KG1 (cell line): ENCODE measurements at regions not wholly inside any gene's neighbourhood (a gene's known extent, or its start where the extent isn't known, plus 50 kb on each side); places are given as distances from the start of the nearest gene placed in this dataset.
"Not testable (repeated sequence)": the region's sequence is repeated elsewhere in the genome, so short reads cannot be mapped to it uniquely, and the experiment has no call there.

ENCODE experiments used
- DNase-seq: peaks from one replicate; lab custom pipeline; 2025; lab: John Stamatoyannopoulos, UW

DNA sequence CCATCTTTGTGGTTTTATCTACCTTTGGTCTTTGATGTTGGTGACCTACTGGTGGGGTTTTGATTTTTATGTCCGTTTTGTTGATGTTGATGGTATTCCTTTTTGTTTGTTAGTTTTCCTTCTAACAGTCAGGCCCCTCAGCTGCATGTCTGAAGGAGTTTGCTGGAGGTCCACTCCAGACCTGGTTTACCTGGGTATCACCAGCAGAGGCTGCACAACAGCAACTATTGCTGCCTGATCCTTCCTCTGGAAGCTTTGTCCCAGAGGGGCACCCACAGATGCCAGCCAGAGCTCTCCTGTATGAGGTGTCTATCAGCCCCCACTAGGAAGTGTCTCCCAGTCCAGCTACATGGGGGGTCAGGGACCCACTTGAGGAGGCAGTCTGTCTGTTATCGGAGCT is 199.3 kb upstream of the WDFY3 start:
- no peak for DNase-seq

GRCh38 chr4:85166318-85166717 is 199.8 kb upstream of the WDFY3 start:
- DNase-seq, result no peak

DNA sequence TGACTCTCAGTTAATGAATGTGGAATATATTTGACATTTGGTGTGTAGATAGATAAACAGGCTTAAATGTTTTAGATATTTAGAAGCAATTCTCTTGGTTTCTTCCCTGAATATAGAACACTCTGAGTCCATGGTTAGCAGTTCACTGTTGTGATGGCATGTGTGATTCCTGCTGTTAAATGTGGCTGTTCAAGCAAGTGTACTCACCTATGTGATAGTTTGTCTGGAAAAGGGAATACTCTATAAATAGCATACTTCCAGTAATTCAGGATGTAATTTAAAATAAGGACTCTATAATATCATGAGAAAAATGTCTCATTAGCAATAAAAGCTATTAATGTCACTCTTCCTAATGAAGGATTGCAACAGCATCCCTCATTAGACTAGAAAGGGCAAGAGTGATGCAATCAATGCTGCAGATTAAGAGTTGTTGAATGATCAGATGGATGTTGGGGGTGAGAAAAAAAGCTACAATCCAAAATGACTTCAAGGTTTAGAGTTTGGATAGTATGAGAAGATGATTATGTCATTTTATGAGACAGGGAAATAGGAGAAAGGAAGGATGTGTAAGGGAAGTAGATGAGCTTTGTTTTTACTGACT is 201.8 kb upstream of the WDFY3 start:
- DNase-seq, result no peak

- no peak for DNase-seq
Observed at GRCh38 chr4:85170241-85170640, 203.8 kb upstream of the WDFY3 start.

DNA sequence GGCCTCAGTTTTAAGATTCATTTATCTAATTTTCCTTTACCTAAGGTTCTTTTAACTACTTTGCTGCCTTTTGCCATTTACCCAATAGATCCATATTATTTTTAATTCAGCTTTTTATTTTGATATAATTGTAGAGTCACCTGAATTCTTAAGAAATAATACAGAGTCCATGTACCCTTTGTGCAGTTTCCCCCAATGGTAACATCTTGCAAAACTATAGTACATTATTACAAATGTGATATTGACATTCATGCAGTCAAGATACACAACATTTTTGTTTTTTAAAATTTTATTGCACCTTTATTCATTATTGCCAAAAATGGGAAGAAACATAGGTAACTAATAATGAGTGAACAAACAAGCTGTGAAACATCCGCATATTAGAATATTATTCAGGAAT is 208.7 kb upstream of the WDFY3 start:
- DNase-seq, result no peak

GRCh38 chr4:85177092-85177491 is 210.6 kb upstream of the WDFY3 start:
- no peak for DNase-seq

DNA sequence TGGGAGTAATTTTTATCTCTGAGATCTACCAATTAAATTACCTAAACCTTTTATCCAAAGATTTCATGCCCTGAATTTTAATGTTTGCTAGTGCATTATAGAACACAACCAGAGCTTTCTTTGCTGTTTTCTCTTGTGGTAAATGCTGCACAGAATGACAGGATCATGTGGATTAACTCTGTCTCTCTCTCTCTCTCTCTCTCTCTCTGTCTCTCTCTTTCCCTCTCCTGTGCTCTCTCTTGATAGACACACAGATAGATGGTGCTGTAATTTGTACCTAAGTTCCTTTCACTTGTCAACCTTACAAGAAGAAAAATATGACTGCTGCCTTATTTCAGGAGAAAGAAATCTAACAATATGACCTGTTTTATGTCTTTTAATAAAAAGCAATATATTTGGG is 211.2 kb upstream of the WDFY3 start:
- no peak for DNase-seq

GRCh38 chr4:85180533-85180932 is 214.0 kb upstream of the WDFY3 start:
- DNase-seq, result no peak

GRCh38 chr4:85187106-85187505 is 220.6 kb upstream of the WDFY3 start:
- DNase-seq, result no peak

DNA sequence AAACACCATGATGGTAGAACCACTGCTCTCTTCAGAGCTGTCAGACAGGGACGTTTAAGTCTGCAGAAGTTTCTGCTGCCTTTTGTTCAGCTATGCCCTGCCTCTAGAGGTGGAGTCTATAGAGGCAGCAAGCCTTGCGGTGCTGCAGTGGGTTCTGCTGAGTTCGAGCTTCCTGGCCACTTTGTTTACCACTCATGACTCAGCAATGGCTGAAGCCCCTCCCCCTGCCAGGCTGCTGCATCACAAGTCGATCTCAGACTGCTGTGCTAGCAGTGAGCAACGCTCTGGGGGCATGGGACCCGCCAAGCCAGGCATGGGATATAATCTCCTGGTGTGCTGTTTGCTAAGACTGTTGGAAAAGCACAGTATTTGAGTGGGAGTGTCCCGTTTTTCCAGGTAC is 229.5 kb upstream of the WDFY3 start:
- not testable (repeated sequence) for DNase-seq

DNA sequence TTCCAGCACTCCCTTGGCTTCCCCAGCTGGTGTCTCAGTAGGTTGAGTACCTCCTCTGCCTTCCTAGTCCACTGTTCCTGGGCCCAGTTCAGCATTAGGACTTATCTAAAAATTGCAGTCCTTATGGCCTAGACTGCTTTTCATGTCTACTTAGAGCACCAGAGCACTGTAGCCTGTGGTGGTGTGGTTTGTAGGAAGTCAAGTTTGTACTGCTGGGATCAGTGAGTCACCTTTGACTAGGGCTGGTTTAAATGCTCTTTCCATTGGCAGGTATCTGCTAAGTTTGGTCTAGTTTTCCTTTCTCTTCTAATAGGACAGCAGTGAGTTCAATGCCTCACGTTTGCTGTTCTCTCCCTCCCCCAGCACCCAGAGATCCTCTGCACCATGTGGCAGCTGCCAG is 233.6 kb upstream of the WDFY3 start:
- DNase-seq, result no peak

DNA sequence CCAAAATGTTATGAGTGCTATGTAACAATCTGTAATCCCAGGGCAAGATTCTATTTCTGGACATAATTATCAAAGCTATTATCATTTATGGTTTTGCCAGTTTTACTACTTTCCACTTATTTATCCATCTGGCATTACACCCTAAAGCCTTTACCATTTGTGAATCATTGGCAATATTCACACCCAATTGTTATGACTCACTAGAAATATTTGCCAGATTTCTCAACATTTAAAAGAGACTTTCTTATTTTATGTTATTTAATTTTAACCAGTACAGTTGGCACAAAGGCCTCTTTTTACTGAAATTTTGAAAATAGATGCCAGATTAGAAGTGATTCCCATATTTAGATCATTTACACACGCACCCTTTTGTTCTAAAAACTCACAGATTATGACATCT is 242.7 kb upstream of the WDFY3 start:
- no peak for DNase-seq

DNA sequence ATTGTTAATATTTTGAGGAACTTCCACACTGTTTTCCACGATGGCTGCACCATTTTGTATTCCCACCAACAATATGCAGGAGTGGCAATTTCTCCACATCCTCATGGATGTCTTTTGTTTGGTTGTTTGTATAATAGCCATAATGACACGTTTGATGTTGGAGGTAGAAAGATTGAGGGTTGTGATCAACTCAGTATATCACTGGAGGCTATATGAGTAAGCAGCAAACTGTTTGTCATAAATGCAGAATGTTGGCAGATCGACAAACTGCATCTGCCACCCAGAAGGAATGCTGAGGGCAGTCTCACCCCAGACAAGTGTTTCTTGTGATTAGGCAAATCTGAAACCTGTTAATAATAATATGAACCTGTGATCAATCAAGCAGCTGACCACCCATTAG is 243.9 kb upstream of the WDFY3 start:
- no peak for DNase-seq

DNA sequence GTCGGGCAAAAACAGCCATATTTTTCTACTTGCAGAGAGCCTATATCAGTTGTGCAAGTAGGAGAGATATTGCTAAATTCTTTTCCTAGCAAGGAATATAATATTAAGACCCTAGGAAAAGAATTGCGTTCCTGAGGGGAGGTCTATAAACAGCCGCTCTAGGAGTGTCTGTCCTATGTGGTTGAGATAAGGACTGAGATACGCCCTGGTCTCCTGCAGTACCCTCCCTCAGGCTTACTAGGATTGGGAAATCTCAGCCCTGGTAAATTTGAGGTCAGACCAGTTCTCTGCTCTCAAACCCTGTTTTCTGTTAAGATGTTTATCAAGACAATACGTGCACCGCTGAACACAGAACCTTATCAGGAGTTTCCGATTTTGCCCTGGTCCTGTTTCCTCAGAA is 250.1 kb upstream of the WDFY3 start:
- DNase-seq, result not testable (repeated sequence)

- DNase-seq, result no peak
Observed at GRCh38 chr4:85218756-85219155, 252.3 kb upstream of the WDFY3 start.

DNA sequence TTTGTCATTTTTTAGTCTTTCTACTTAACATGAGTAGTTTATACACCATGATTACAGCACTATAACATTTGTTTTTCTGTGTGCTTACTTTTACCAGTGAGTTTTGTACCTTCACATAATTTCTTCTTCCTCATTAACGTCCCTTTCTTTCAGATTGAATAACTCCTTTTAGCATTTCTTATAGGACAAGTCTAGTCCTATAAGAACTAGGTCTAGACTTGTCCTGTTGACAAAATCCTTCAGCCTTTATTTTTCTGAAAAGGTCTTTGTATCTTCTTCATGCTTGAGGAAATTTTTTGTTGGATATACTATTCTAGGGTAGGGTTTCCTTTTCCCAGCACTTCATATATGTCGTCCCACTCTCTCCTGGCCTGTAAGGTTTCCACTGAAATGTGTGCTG is 253.3 kb upstream of the ARHGAP24 start:
- no peak for DNase-seq

GRCh38 chr4:85222561-85222960 is 252.4 kb upstream of the ARHGAP24 start:
- no peak for DNase-seq

- DNase-seq, result no peak
Observed at GRCh38 chr4:85228264-85228663, 246.7 kb upstream of the ARHGAP24 start.

- no peak for DNase-seq
Observed at GRCh38 chr4:85233516-85233915, 241.4 kb upstream of the ARHGAP24 start.

DNA sequence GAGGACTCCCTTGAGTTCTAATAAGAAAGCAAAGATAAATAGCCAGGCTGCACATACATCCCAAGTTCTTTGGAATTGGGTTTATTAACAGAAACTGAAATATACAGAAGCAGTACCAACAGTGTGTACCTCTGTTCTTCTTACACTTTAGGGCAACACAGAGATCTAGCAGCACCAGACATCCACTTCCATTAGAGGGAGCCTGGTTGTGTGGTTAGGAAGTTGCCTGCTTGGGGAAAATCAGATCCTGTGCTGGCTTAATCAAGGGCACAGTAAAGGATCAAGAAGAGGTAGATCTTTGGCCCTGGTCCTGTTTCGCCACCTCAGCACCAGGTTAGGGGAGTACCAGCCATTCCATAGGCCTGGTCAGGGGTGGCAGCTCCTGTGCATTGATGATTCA is 231.1 kb upstream of the ARHGAP24 start:
- no peak for DNase-seq

DNA sequence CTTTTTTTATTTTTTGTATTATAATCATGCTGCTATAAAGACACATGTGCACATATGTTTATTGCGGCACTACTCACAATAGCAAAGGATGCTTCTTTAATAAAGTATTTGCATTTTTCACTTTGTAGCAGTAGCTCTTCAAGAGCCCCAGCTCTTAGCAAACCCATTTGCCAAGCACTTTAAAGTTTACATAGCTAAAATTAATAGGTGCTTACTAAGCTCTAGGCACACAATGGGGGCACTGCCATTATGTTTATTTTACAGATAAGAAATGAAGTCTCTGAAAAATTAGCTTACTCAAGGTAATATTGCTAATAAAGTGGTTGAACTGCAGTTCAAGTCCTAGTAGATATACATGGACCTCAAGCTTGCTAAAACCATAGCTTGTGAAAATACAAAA is 230.3 kb upstream of the ARHGAP24 start:
- DNase-seq, result no peak

DNA sequence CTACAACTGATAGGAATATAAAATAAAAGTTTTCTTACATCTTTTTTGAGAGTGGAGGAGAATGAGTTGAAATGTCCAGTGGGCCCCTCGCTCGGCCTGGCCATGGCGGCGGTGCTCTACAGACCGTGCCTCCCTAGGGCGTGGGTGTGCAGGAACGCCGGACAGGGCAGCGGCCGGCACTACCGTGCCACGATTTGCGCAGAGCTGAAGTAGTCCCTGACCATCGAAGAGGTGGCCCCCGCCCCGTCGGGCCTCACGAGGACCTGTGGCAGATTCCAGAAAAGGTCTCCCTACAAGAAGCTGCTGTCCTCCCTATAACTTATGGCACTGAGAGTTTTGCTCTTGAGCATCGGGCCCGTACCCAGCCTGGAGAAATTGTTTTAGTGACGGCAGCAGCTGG is 228.9 kb upstream of the ARHGAP24 start:
- no peak for DNase-seq

- DNase-seq, result no peak
Observed at GRCh38 chr4:85250852-85251251, 224.1 kb upstream of the ARHGAP24 start.

DNA sequence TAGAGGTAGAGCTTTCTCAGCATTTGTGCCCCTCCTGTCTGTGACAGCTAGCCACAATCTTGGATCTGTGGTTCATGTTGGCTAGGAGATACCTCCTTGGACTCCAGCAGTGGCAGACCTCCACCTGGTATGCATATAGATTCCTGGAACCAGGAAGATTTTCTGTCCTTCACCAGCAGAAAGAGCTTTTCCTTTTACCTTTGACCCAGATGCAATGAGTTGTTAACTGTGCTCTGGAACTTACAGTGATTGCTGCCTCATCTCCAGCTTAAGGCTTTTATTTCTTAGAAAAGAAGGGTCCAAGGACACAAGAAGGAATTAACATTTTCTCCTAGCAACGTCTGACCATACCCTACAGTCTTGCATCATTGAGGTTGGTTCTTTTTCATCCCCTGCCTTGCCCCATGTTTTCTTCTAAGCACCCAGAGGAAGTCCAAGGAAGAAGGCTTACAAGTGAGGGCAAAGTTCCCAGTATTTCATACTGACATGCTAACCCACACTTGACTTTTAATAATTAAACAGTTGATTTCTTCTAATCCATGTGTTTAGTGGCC is 217.1 kb upstream of the ARHGAP24 start:
- no peak for DNase-seq

DNA sequence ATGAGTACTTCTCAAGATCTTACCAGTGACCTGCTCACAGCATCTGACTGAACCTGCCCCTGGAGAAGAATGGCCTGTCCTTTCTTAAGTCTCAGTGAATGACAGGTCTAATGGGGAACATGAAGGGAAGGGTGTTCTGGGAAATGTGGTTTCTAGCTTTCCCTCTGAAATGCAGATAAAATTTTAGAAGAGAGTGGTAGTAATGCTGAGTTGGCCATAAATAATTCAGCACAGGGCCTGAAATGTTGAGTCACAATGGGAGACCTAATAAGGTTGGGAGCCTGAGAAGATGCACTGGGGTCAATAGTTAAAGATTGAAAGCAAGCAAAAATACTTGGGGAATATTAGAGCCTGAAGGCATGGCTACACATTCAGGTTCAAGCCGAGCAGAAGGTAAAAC is 214.9 kb upstream of the ARHGAP24 start:
- DNase-seq, result no peak
